Activated CD8-positive, alpha-beta memory T cell treated with anti-CD3 and anti-CD28 coated beads for 48 hours (primary cell): ENCODE measurements at regions not wholly inside any gene's neighbourhood (a gene's known extent, or its start where the extent isn't known, plus 50 kb on each side); places are given as distances from the start of the nearest gene placed in this dataset.

Experiments
- DNase-seq, 3 experiments: peaks; one replicate each; pipeline ENCODE4 v3.0.0-alpha.2; 2020; ENCODE audit warnings: low read depth in 2 of 3, low spot score in 2 of 3

DNA sequence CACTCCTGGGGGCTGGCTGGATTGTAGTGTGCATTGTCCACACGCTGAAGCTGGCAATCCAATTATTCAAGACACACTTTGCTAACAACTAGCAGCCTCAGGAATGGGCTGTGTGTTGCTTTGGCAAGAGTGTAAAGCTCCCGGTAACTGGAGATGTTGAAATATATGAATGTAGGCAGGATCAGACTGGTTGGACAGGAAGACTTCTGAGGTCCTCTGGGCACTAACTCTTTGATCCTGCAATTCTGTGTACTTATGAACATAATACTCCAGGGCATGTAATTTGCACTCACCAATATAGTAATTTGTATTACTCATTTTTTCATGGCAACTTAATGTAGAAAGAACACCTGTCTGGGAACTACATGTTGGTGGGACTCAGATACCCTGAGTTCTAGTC, 106.7 kb upstream of the SLC28A3 start:
- no peak for DNase-seq

DNA sequence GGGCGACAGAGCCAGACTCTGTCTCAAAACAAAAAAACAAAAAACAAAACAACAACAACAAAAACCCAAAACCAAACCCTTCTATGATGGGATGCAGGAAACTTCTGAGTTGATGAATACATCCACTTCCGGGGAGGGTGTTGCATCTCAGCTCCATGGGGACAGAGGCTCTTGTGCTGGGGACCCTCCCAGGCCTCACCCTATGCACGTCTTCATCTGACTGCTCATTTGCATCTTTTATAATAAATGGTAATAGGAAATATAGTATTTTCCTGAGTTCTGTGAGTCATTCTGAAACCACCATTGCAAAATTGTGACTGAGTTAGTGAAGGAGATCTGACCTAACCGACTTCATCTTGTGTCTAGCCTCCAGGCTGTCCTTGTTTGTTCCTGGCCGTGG, 109.5 kb upstream of the SLC28A3 start:
- DNase-seq: no peak

DNA sequence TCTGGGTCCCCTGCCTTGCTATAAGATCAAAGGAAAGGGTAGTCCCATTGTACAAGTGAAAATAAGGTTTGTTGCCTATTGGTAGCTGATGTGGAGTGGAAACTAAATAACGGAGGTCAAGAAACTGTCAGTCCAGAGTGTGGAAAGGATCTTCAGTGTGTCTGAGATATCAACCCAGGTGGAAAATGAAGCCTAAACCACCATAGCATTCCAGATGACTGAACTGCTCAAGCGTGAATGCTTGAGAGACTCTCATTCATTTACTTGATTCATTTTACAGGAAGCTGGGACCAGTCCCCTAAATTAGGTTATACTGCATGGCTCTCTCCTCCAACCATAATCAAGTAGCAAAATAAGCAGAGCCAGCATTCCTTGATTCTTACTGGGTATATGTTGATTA, 116.0 kb upstream of the SLC28A3 start:
- DNase-seq: no peak

DNA sequence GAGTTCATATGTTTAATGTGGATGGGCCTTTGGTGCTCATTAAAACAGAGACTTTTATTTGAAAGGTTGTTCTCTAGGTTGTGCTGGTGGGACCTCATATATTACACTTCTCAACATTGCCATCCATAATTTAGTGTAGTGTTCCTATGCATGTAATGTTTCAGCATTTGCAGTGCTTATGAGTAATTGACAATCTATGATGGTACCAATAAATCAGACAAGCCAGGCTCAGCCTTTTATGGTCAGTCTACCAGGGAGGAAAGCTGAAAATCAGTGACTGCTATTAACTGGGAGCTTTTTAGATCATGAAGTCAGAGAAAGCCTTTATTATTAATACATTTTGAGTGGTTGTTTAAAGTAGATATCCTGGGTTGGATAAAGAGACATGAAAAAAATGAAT, 120.1 kb upstream of the SLC28A3 start:
- no peak for DNase-seq

DNA sequence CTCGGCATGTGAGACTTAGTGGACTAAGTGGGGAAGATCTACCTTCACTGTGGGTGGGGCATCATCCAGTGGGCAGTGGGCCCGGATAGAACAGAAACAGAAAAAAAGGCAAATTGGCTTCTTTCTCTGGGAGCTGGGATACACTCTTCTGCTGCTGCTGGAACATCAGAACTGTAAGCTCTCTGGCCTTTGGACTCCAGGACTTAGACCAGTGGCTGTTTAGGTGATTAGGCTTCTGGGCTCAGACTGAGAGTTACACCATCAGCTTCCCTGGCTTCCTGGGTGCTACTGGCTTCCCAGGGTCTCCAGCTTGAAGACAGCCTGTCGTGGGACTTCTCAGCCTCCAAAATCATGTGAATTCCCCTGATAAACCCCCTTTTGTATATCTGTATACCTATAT, 122.7 kb upstream of the SLC28A3 start:
- no peak for DNase-seq

DNA sequence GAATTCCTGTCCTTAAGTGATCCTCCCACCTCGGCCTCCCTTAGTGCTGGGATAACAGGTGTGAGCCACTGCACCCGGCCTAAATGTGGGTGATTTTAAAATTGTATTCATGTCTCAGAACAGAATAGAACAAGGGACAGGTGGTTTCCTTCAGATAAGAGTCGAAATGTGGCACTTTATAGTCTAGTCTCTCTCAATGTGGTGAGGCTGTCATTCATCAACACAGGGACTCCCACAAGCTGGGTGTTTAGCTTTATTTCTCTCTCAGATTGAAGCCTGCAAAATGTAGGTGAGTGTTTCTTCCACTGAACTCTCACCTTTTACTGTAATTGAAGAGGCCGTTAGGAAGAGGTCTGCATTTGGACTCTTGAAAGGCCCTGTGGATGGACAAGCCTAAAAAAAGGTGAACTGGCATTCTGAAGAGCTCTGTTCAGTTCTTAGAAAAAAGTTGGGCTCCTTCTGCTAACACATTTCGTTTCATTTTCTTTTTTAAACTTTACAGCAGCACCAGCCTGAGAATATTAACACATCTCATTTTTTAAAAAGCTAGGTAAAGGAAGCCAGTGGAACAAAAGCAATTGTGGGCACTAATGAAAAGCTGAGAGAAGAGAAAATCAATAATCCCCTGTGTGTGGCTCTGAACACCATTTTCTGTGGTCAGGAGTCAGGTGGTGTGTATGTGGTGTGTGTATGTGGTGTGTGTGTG, 126.2 kb upstream of the SLC28A3 start:
- no peak for DNase-seq

DNA sequence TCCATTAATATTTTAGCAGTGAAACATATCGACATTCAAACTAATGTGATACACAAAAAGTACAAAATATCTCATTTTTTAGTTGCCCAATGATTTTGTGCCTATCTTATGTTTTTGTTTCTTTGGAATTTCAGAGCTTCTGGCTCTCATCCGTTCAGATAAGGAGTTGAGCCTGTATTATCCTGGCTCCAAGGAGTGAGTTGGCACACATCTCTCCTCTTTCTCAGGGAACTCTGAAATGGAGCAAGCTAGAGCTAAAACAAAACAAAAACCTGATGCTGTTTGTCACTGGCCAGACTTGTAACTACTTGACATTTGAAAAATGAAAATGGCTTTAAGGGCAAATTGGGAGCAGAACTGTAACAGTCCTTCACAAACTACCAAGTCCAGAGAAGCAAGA, 131.3 kb upstream of the SLC28A3 start:
- no peak for DNase-seq

DNA sequence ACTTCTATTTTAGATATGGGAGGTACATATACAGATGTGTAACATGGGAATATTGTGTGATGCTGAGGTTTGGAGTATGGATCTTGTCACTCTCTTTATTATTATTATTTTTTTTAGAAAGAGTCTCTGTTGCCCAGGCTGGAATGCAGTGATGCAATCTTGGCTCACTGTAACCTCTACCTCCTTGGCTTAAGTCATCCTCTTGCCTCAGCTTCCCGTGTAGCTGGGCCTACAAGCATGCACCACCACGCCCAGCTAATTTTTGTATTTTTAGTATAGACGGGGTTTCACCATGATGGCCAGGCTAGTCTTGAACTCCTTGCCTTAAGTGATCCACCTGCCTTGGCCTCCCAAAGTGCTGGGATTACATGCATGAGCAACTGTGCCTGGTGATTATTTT, 138.4 kb upstream of the SLC28A3 start:
- DNase-seq: no peak

DNA sequence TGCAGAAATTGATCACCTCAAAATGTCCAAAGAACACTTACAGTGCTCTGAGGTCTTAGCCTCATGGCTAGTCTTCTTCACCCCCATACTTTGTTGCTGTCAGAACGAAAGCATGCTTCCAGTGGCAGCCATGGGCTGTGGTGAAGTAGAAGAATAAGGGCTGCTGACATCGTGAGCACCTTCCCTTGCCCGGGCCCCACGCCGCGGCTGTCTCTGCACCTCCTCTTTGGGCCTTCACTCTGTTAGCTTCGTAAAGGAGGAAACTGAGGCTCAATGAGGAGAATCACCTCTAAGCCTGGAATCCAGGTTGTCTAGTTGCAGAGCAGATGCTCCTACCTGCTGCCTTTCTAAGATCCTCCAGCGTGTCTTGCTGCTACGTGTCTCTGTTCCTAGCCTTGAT, 139.5 kb upstream of the SLC28A3 start:
- no peak for DNase-seq

DNA sequence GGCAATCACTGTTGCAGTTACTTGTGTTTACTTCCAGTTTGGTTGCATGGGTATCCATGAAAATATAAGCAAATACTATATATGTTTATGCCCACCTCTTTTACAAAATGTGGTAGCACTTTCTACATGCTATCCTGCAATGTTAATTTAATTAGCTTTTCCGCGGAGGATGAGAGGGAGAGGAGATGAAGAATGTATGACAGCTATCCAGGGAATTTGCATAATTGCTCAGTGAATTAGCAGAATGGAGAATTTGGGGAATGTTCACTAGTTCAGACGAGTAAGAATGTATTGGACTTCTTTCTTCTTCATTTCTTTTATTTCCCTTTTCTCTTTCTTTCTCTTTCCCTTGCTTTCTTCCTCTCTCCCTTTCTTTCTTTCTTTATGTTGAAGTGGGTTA, 140.7 kb upstream of the SLC28A3 start:
- no peak for DNase-seq

DNA sequence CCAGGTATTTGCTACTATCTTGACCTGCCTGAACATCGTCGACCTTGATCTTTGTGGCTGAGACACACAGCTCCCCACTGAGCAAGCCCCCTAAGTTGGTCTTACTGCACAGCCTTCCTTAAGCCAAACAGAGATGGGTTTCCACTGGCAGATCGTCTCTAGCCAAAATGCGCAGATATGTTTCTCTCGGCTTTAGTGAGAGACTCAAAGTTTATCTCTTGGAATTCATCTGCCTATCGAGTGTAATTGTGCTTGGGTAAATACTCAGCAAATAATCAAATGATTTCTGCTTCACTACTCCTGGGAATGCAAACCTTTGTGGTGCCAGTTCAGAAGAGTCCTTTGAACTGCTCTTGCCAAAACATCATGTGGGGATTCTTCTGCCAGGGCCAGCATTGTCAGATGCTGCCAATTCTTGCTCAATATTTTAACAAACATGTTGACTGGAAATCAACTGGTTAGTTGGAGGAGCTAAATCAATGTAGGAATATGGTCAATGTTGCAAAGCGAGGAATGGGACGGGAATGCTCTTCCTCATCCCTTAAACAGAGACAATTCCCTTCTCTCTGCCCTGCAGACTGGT, 141.2 kb upstream of the SLC28A3 start:
- no peak for DNase-seq

DNA sequence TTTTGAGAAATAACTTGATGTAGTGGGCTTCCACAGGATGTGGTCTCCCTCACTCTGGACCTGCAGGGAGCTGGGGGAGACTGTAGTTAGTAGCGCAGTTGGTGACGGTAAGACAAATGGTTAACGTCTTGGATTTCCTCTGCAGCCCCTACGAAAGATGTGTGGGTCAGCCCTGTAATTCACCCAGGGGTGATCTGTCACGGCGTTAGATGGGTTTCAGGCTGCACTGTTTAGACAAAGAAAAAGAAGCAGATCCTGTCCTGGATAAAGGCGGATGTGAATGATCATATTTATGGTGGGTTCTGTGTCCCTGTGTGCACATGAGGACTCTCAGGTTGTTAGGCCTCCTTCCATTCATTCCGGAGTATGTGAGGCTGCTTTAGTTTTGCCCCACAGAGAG, 142.0 kb upstream of the SLC28A3 start:
- DNase-seq: no peak

DNA sequence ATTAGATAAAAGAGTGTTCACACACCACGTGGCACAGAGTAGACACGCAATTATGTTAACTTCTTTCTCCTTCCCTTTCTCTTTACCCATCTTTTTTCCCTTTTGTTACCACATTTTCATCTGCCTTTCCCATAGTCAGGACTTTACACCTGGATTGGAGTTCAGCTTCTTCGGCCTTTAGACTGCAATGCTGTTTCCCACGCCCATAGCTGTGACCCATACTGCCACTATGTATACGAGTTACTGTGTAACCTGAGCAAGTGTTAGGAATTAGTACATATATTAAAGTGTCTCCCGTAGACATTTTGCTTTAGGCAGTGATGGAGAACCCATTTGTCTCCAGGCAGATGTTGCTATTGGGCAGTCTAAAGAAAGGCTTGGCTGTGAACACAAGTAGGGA, 143.6 kb upstream of the SLC28A3 start:
- no peak for DNase-seq

DNA sequence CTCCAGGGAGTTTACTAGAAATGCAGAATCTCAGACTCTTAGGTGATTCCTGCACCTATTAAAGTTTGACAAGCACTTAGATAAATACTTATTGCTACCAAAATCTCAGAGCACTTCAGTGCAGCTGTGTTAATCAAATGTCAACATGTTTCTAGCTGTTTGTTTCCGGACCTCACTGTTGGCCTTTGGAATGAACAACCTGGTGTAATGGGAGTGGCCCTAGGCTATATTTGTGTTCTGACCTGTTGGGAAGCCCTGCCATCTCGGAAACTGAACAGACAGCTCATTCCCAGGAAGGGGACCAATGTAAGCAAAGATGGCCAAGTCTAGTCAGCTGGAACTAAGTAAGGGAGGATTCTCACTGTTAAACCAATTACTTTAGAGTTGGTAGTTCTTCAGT, 145.0 kb upstream of the SLC28A3 start:
- no peak for DNase-seq

DNA sequence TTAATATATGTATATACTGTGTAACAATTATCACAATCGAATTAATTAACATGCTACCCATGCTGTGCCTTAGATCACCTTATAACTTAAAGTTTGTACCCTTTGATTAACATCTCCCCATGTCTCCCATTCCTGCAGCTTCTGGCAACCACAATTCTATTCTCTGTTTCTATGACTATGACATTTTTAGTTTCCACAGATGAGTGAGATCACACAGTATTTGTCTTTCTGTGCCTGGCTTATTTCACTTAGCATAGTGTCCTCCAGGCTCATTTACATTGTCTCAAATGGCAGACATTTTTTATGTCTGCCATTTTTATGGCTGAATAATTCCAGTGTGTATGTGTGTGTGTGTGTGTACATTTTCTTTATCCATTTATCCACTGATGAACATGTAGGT, 146.1 kb upstream of the SLC28A3 start:
- DNase-seq: no peak

DNA sequence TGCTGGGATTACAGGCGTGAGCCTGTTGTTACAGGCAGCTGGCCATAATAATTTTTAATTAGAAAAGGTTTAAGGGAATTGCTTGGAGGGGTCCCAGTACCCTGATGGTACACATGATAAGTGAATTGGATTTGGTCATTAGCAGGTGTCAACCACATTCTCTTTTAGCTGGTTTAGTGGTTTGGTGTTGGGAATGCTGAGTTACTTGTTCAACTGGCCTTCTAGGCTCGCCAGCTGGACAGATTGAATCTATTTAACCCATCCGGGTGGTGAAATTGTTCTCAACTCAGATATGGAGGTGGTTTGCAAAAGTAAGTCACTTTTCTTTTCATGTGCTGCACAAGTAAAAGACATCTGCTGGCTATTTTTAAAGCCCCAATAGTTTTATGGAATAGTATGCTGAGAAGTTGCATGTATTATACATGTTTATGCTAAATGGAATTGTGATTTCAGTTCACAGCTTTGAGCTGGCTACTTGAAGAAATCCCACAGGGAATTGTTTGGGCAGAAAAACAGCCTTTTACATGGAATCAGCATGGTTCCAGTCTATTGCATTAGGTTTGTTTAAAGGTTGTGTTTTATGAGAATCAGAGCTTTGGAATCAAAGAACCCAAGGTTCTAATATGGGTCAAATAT, 149.8 kb upstream of the SLC28A3 start:
- no peak for DNase-seq

DNA sequence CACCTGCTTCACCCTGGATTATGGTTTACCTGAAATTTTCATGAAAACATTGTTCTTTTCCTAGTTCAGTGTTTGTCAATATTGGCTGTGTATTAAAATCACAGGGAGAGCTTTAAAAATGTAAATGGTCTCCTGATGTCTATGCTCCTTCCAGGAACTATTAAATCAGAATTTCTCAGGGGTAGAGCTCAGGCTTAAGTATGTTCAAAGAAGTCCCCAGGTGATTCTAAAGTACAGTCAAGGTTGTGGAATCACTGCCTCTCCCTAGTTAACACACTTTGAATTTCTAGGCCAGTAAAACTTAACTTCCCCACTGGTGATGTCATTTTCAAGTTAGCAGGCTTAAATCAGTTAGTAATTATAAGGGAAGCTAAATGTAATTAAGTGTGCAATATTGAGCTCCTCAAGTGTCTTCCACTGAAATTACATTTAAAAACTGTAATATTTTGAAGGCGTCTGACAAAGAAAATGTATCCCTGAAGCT, 150.3 kb upstream of the SLC28A3 start:
- no peak for DNase-seq

DNA sequence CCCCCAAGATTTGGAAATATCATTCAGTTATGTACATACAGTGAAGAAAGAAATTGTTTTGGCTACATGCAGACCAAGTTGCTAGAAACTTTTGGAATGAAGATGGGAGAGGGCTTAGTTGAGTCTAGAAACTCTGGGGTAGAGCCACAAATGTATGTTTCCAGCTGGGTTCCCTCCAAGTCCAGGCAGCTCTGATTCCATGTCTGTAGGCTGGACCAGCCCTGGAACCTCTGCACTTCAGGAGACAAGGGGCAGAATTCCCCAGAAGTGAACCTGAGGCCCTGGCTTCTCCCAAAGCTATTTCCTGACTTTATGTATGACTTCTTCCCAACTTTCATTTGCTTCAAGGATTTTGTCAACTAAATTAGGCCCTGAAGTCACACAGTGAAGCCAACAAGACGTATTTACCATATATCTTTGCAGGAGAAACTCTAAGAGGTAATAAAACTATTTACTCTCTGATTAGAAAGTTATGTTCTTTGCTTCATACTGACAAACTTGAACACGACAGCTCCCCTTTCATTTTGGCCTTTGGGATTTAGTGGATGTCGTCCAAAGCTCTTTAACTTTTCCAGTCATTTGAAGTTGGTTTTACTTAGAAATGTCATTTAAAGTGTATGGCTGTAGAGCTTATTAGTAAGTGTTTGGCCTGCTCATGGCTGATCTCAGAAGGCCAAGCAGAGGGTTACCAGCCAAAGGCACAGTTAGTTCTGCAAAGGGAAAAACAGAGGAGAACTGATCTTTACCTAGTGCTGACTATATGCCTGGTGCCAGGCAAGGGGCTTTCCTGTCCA, 152.0 kb upstream of the SLC28A3 start:
- no peak for DNase-seq

DNA sequence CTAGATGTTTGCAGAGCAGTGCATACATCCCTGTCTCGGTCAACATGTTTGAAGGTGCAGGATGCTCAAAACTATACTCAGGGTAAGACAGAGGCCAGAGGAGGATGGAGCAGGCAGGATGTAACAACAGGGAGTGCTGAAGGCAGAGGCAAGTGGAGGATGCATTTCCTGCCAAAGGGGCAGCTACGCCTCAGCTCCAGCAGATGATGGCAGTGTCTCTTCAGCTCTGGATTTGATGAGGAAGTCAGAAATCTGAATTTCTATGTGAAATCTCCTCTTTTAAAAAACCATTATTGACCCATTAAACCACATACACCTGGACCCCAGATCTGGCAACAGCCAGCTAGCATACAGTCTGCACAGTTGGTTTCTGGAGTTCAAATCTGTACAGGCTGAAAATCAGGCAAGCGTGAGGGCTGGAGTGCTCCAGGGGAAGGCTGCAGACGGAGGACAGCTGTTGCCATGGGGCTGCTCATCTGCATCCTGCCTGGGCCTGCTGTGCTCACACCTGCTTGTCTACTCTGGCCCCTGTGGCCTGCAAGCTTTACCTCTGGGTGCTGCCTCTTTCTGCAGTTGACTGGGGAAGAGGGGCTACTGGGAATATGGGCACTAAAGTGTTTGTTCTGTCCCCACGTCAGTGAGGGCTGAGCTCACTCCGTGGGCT, 152.9 kb upstream of the SLC28A3 start:
- no peak for DNase-seq

DNA sequence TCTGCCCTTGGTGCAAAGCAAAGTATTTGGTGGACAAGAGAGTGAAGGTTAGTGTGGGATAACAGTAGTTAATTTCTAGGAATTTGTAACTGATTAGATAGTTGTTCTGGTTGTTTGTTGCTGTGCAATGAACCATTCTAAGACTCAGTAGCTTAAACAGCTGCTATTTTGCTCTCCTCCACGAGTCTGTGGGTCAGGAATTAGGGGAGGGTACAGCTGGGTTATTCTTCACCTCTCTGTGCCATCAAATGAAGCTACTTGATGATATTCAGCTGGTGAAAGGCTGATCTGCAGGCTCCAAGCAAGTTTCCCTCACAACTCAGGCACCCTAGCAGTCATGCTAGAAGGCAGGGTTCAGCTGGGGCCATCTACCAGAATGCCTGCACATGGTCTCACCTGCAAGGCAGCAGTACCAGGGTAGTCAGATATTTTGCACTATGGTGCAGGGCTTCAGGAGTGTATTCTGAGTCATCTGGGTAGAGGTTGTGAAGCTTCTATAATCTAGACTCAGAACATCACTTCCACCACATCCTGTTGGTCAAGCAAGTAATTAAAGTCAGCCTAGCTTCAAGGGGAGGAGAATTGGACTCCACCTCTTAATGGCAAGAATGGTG, 159.5 kb upstream of the SLC28A3 start:
- no peak for DNase-seq

DNA sequence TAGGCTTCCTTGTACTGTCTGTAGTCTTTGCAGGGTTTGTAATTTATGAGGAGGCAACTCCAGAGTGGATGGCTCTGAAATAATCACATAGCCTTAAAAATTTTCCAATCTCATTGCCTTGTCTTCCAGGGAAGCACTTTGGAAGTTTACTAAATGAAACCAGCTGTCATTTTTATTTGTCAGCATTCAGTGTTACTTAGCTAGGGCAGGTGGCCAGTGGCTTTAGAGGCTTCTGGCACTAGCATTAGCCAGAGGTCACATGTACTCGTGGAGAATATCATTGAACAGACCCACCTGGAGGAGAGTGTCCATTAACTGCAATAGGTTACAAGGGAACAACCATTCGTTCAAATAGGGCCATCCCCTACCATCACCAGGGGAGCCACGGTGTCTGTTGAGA, 160.3 kb upstream of the SLC28A3 start:
- no peak for DNase-seq
